Mucosa of rectum (tissue), 2 donors: ENCODE measurements at regions not wholly inside any gene's neighbourhood (a gene's known extent, or its start where the extent isn't known, plus 50 kb on each side); places are given as distances from the start of the nearest gene placed in this dataset.

Experiments used
- H3K27ac ChIP-seq, 2 donors: one replicate each; pipeline ENCODE4 v1.7.0; 2013; ENCODE audit warnings: inconsistent platforms in 2 of 2, low read depth in 2 of 2, low read length in 2 of 2
- H3K27me3 ChIP-seq, 2 donors: one replicate each; pipeline ENCODE4 v1.7.0; 2013; ENCODE audit warnings: low read length in 2 of 2; ENCODE audit not compliant: control insufficient read depth in 2 of 2, insufficient read depth in 2 of 2
- H3K36me3 ChIP-seq, 2 donors: one replicate each; pipeline ENCODE4 v1.7.0; 2013; ENCODE audit warnings: low read length in 2 of 2; ENCODE audit not compliant: control insufficient read depth in 2 of 2, insufficient read depth in 2 of 2
- H3K4me1 ChIP-seq, 2 donors: one replicate each; pipeline ENCODE4 v1.7.0; 2013; ENCODE audit warnings: low read length in 2 of 2, mild to moderate bottlenecking in 1 of 2; ENCODE audit not compliant: control insufficient read depth in 2 of 2, insufficient read depth in 2 of 2
- H3K4me3 ChIP-seq, 2 donors: one replicate each; pipeline ENCODE4 v1.7.0; 2013; ENCODE audit warnings: low read length in 2 of 2
- H3K9ac ChIP-seq, 2 donors: one replicate each; pipeline ENCODE4 v1.7.0; 2013; ENCODE audit warnings: low read length in 2 of 2, low read depth in 1 of 2, mild to moderate bottlenecking in 1 of 2
- H3K9me3 ChIP-seq, 2 donors: one replicate each; pipeline ENCODE4 v1.7.0; 2013; ENCODE audit warnings: low read length in 2 of 2; ENCODE audit not compliant: control insufficient read depth in 2 of 2
- donor health status: healthy.
- donor health status: Normal muscosa, but diverticular disease.

DNA sequence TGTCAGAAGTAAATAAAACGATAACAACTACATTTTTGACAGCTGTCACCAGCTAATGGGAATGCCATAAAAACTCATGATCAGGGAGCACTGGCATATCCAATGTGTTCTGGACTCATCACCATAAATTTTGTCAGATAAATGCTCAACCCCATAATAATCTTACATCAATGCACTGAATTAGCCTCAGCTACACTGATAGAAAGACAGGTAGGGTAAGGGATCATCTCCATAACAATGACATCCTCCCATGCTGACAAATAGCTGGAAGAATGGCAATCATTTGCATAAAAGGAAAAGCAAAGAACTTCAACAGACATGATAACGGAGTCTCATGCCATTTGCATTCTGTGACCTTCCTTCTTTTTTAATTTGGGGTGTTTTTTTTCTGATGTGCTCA lies 352.8 kb upstream of the PFKP start:
- Histone ChIP-seq H3K4me3 (no peak overlapping the region), H3K27me3 (no peaks in the 10 kb centered on the region), H3K27ac (no peak overlapping the region), H3K36me3 (no peaks in the 10 kb centered on the region), H3K9ac (no peak overlapping the region), H3K4me1 (no peaks in the 10 kb centered on the region), H3K9me3 (peaks cover 0 to 15% of the 10 kb centered on the region in 2 donors)

DNA sequence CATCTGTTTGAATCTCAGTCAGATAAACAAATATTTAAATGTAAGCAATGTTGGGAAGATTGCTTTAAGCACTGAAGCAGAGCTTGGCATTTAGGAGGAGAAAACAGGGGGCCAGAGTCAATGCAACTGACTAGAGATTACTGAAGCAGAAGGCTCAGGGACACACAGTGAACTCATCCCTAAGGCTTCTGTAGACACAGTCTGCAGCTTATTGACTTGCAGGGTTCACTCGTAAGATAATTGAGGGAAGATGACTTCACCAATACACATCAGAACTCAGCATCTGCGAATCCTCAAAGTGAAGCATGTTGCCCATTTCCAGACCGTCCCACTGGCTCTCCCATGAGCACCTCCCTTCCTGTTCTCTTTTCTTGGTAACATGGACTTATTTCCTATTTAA lies 363.4 kb upstream of the PFKP start:
- no peaks in the 10 kb centered on the region for H3K27me3 ChIP-seq
- H3K9ac ChIP-seq: no peak overlapping the region
- H3K9me3 ChIP-seq: peaks cover 0 to 4% of the 10 kb centered on the region in 2 donors
- no peaks in the 10 kb centered on the region for H3K4me1 ChIP-seq
- H3K4me3 ChIP-seq: no peak overlapping the region
- no peak overlapping the region for H3K27ac ChIP-seq
- no peaks in the 10 kb centered on the region for H3K36me3 ChIP-seq

DNA sequence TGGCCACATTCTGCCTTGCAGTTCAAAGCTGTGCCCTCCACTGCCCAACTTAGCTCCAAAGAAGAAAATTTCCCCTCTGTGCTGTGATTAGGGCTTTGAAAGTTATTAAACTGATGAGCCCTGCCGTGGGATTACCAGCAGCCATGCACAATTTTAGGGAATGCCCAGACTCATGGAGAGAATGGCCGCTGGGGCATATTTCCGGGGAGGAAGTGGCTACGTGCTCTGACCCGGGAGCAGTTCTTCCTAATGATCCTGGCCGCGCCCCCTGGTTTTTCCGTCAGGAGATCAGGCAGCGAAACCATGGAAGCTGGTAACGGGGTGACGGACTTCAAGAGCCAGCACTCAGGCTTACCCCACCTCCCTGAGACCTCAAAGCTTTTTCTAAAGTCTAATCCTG lies 365.5 kb upstream of the PFKP start:
- H3K36me3 ChIP-seq: no peaks in the 10 kb centered on the region
- no peaks in the 10 kb centered on the region for H3K27me3 ChIP-seq
- H3K9me3 ChIP-seq: peaks cover 0 to 4% of the 10 kb centered on the region in 2 donors
- H3K4me3 ChIP-seq: no peak overlapping the region
- no peaks in the 10 kb centered on the region for H3K4me1 ChIP-seq
- H3K27ac ChIP-seq: no peak overlapping the region
- H3K9ac ChIP-seq: no peak overlapping the region

DNA sequence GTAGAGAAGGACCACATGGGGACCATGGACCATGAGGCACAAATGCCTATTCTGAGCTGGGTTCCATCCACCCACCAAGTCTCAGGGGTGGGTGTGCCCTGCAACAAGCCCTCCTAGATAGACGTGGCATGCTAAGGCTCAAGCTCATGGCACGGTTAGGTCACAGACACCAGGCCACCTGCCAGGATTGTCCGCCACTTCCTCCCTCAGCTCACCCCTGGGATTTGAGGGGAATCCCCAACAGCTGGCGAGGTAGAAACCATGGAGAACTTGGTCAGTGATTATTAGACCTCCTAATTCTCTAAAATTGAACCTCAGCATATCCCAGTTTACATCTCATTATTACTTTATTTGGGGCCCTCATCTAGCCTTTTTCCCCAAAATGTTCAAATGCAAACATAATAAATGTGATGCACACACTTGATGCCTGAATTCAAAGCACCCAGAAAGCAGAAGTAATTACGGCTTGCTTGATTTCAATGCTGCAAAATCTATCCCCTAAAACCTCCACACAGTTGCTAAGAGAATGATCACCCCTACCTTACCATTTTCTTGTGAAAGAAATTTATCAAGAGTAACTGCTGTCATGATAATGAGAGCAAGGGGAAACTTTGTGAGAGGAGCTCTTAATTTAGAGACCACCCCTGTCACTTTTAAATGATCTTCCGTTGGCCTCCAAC lies 366.6 kb upstream of the PFKP start:
- Histone ChIP-seq H3K36me3 (no peaks in the 10 kb centered on the region), H3K4me3 (no peak overlapping the region)

DNA sequence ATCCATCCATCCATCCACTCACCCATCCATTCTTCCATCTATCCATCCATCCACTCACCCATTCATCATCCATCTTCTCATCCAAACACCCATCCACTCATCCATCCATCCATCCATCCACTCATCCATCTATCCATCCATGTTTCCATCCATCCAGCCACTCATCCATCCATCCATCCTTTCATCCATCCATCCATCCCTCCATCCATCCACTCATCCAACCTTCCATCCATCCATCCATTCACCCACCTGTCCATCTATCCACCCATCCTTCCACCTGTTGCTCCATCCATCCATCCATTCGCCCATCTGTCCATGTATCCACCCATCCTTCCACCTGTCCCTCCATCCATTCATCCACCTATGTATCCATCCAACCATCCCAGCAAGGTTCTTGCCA lies 378.4 kb upstream of the PFKP start:
- Histone ChIP-seq H3K4me1 (no peaks in the 10 kb centered on the region), H3K9me3 (peaks cover 0 to 4% of the 10 kb centered on the region in 2 donors), H3K4me3 (no peak overlapping the region), H3K27ac (no peak overlapping the region), H3K27me3 (no peaks in the 10 kb centered on the region), H3K36me3 (no peaks in the 10 kb centered on the region), H3K9ac (no peak overlapping the region)

More for the DNA sequence above, 366.6 kb upstream of the PFKP start:
- H3K4me1 ChIP-seq: no peaks in the 10 kb centered on the region
- H3K27ac ChIP-seq: no peak overlapping the region
- H3K27me3 ChIP-seq: no peaks in the 10 kb centered on the region
- H3K9me3 ChIP-seq: peaks cover 0 to 4% of the 10 kb centered on the region in 2 donors
- H3K9ac ChIP-seq: no peak overlapping the region

DNA sequence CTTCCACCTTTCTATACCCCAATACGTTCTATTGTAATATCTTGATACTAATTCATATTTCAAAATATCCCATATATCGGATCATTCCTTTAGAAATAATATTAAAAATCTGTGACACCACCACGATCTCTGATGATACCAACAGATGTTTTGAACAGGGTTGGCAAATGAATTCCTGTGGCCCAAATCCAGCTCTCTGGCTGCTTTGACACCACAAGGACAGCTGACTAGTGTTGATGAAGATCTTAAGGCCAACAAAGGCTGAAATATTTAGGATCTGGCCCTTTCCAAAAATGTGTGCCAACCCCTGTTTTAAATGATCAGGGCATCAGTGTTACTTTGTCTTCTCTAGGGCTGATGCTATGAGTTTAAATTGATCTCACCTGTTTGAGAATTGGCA lies 380.7 kb upstream of the PFKP start:
- Histone ChIP-seq H3K4me1 (no peaks in the 10 kb centered on the region), H3K36me3 (no peaks in the 10 kb centered on the region), H3K9ac (no peak overlapping the region), H3K27me3 (no peaks in the 10 kb centered on the region), H3K9me3 (peaks cover 2 to 4% of the 10 kb centered on the region in 2 donors), H3K4me3 (no peak overlapping the region), H3K27ac (no peak overlapping the region)

DNA sequence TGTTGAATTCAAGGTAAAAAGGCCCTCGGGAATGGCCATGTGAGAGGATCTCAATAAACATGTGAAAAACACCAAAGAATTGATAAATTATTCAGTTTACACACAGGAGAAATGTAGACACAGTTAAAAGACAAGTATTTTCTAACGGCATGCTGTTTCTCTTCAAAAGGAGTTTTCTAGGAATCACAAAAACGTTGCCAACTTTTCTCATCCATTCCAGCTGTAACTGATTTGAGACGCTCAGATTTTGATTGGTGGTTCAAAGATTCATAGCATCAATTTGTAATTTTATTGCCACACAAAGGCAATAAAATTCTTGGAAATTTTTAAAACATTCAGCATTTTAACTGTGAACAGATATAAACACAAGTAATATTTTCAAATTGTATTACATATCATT lies 384.9 kb upstream of the PFKP start:
- Histone ChIP-seq H3K27me3 (no peaks in the 10 kb centered on the region), H3K36me3 (no peaks in the 10 kb centered on the region), H3K4me3 (no peak overlapping the region), H3K9ac (no peak overlapping the region), H3K27ac (no peak overlapping the region), H3K4me1 (no peaks in the 10 kb centered on the region), H3K9me3 (peaks cover 0 to 2% of the 10 kb centered on the region in 2 donors)

DNA sequence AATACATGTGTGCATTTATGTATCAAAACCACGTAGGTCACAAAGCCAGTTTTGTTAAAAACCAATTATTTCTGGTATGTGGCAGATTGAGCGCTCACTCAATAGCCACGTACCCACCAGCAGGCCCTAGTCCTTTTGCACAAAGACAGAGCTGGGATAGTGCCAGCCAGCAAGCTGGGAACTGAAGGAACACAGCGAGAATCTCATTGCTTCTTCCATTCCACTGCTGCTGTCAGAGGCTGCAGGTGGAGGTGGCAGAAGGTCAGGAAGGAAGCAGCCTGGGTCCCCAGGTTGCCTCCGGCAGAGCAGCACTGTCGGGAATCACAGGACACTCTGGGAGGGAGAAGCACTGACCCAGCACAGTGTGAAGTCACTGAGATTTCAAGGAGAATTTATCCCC lies 385.5 kb upstream of the PFKP start:
- Histone ChIP-seq H3K9me3 (peaks cover 0 to 2% of the 10 kb centered on the region in 2 donors), H3K4me1 (no peaks in the 10 kb centered on the region), H3K27ac (no peak overlapping the region), H3K27me3 (no peaks in the 10 kb centered on the region), H3K4me3 (no peak overlapping the region), H3K9ac (no peak overlapping the region), H3K36me3 (no peaks in the 10 kb centered on the region)

DNA sequence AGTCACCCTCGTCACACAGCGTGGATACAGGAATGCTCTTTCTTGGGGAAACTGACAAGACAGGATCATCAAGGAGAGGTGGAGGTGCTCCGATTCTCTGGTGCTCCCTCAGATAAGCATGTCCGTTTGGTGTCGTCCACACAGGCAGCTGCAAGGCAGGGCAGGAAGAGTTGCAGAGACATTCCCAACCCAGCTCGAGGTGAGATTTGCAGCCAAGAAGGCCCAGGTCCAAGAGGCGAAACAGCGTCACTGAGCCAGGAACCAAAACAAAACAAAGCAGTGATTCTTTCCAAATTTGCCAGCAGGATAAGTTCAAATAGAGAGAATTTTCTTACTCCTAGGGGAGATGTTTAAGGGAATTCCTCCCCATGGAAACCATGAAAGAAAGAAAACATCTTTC lies 386.5 kb upstream of the PFKP start:
- H3K4me3 ChIP-seq: no peak overlapping the region
- no peak overlapping the region for H3K9ac ChIP-seq
- H3K9me3 ChIP-seq: peaks cover 0 to 2% of the 10 kb centered on the region in 2 donors
- H3K27me3 ChIP-seq: no peaks in the 10 kb centered on the region
- no peaks in the 10 kb centered on the region for H3K4me1 ChIP-seq
- H3K36me3 ChIP-seq: no peaks in the 10 kb centered on the region
- H3K27ac ChIP-seq: no peak overlapping the region

DNA sequence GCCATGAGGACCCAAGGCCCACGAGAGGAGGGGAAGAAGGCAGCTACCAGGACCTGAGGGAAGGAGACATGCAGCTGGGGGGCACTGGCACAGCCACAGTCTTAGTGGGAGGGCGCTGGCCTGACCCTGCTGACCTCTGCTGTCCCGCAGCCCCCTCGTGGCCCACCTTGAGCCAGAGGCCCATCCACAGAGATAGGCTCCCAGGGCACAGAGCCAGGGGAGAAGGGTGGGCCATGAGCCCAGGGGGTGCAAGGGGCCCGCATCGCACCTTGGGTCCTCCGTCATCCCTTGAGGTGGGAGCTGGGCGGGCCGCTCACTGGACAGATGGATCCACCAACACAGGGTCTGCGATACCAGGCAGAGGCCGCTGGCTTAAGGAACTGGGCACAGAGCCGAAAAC lies 387.7 kb upstream of the PFKP start:
- H3K4me3 ChIP-seq: no peak overlapping the region
- no peaks in the 10 kb centered on the region for H3K36me3 ChIP-seq
- H3K9ac ChIP-seq: no peak overlapping the region
- no peak overlapping the region for H3K27ac ChIP-seq
- no peaks in the 10 kb centered on the region for H3K27me3 ChIP-seq
- H3K4me1 ChIP-seq: no peaks in the 10 kb centered on the region
- peaks cover 0 to 2% of the 10 kb centered on the region in 2 donors for H3K9me3 ChIP-seq

DNA sequence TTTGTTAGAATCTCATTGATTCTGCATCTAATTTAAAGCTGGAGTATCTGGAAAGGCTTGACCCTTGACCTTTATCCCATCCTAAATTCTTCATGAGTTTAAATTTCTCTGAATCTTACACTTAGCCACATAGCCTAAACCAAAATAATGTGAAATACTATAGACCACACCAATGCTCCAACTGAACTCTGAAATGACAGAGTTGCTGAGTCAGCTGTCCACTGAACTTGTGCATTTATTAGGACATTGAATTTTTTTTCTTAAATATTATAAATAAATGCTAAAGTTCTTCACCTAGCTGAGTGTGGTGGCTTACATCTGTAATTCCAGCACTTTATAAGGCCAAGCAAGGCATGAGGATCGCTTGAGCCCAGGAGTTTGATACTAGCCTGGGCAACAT lies 390.9 kb upstream of the PFKP start:
- H3K36me3 ChIP-seq: no peaks in the 10 kb centered on the region
- H3K9me3 ChIP-seq: no peaks in the 10 kb centered on the region
- no peaks in the 10 kb centered on the region for H3K4me1 ChIP-seq

More for the DNA sequence above, 390.9 kb upstream of the PFKP start:
- H3K27ac ChIP-seq: no peak overlapping the region
- H3K4me3 ChIP-seq: no peak overlapping the region
- H3K27me3 ChIP-seq: no peaks in the 10 kb centered on the region
- H3K9ac ChIP-seq: no peak overlapping the region
